ENCODE measurements at regions not wholly inside any gene's neighbourhood (a gene's known extent, or its start where the extent isn't known, plus 50 kb on each side); places are given as distances from the start of the nearest gene placed in this dataset.

DNA sequence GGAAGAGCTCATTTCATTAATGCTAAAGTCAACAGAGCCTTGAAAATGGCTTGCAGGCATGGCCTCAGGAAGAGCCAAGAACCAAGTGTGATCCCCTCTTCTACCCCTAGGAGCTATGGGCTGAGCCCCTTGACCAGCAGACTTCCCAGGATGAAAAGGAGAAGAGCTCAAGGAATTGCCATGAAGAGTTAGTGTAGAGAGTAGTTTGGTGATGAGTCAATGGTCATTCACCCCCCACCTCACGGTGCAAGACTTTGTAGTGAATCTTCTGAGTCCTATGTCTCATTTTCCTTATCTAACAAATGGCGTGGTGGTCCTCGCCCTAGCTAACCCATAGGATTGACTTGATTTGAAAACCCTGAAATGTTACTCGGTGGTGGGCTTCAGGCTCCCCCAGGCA, 422.4 kb upstream of the CADM1 start:
- TF ChIP-seq, protein P1, sequence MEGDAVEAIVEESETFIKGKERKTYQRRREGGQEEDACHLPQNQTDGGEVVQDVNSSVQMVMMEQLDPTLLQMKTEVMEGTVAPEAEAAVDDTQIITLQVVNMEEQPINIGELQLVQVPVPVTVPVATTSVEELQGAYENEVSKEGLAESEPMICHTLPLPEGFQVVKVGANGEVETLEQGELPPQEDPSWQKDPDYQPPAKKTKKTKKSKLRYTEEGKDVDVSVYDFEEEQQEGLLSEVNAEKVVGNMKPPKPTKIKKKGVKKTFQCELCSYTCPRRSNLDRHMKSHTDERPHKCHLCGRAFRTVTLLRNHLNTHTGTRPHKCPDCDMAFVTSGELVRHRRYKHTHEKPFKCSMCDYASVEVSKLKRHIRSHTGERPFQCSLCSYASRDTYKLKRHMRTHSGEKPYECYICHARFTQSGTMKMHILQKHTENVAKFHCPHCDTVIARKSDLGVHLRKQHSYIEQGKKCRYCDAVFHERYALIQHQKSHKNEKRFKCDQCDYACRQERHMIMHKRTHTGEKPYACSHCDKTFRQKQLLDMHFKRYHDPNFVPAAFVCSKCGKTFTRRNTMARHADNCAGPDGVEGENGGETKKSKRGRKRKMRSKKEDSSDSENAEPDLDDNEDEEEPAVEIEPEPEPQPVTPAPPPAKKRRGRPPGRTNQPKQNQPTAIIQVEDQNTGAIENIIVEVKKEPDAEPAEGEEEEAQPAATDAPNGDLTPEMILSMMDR (IDR thresholded peaks at IDR 0.05) = no peak
- no peak for TF ChIP-seq POLR2A (IDR thresholded peaks at IDR 0.05)

Data from gastroesophageal sphincter (tissue), 3 donors.